ENCODE measurements at regions not wholly inside any gene's neighbourhood (a gene's known extent, or its start where the extent isn't known, plus 50 kb on each side); places are given as distances from the start of the nearest gene placed in this dataset.
"Not testable (repeated sequence)": the region's sequence is repeated elsewhere in the genome, so short reads cannot be mapped to it uniquely, and the experiment has no call there.

GRCh38 chr12:28742791-28743190 lies 406.3 kb upstream of the FAR2 start:
- H3K4me3 ChIP-seq (ENCODE audit: low read length) = no peak overlapping the region
- no peaks in the 10 kb centered on the region for H4K20me1 ChIP-seq (ENCODE audit: insufficient read depth, low read depth, low read length)
- no peaks in the 10 kb centered on the region for H3K9me2 ChIP-seq (replicated peaks; ENCODE audit: insufficient read depth, low read length)
- H3K9ac ChIP-seq (ENCODE audit: low read length) = no peak overlapping the region
- no peaks in the 10 kb centered on the region for H3K36me3 ChIP-seq (ENCODE audit: insufficient read depth, low read length)
- no peak overlapping the region for H3K4me2 ChIP-seq (ENCODE audit: low read depth, low read length, poor library complexity, severe bottlenecking)
- no peaks in the 10 kb centered on the region for H3K27me3 ChIP-seq (ENCODE audit: low read length)
- H2AFZ ChIP-seq (ENCODE audit: low read length) = no peak overlapping the region
- H3K4me1 ChIP-seq (ENCODE audit: low read length) = no peaks in the 10 kb centered on the region
- no peaks in the 10 kb centered on the region for H3K9me3 ChIP-seq (ENCODE audit: low read length)
- no peak overlapping the region for H3K27ac ChIP-seq (ENCODE audit: low read length)
- DNase-seq = no peak
- no peaks in the 10 kb centered on the region for H3K79me2 ChIP-seq (ENCODE audit: low read length)

DNA sequence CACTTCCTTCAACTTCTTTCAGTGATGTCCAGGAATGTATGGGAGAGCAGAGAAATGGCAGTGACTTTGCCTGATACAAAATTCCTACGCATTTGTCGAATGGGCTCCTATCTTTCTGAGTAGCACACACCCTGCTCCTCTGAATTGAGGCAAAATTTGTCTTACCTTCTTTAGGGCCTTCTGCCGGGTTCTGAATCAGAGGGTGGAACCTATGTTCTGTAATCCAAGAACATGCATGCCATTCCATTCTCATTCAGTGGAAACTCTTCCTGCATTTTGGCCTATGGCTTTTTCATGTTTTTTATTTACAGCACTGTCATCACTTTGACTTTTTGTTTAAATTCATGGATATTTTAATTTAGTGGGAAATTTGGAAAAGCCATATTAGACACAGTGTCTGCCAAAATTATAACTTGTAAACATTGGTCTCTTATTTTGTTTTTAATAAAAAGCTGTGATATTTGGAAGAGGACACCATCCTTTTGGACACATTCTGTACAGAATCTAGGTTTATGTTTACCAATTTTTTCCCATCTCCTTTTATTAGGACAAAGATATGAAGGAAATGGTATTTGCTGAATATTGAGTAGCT lies 402.2 kb upstream of the FAR2 start:
- DNase-seq = no peak
- H3K79me2 ChIP-seq (ENCODE audit: low read length) = no peaks in the 10 kb centered on the region
- no peaks in the 10 kb centered on the region for H3K9me3 ChIP-seq (ENCODE audit: low read length)
- no peak overlapping the region for H3K27ac ChIP-seq (ENCODE audit: low read length)
- no peak overlapping the region for H2AFZ ChIP-seq (ENCODE audit: low read length)
- H3K9me2 ChIP-seq (replicated peaks; ENCODE audit: insufficient read depth, low read length) = no peaks in the 10 kb centered on the region
- H3K9ac ChIP-seq (ENCODE audit: low read length) = no peak overlapping the region
- no peaks in the 10 kb centered on the region for H3K36me3 ChIP-seq (ENCODE audit: insufficient read depth, low read length)
- H3K4me2 ChIP-seq (ENCODE audit: low read depth, low read length, poor library complexity, severe bottlenecking) = no peak overlapping the region
- H3K4me1 ChIP-seq (ENCODE audit: low read length) = no peaks in the 10 kb centered on the region
- no peaks in the 10 kb centered on the region for H3K27me3 ChIP-seq (ENCODE audit: low read length)
- H4K20me1 ChIP-seq (ENCODE audit: insufficient read depth, low read depth, low read length) = no peaks in the 10 kb centered on the region
- no peak overlapping the region for H3K4me3 ChIP-seq (ENCODE audit: low read length)

DNA sequence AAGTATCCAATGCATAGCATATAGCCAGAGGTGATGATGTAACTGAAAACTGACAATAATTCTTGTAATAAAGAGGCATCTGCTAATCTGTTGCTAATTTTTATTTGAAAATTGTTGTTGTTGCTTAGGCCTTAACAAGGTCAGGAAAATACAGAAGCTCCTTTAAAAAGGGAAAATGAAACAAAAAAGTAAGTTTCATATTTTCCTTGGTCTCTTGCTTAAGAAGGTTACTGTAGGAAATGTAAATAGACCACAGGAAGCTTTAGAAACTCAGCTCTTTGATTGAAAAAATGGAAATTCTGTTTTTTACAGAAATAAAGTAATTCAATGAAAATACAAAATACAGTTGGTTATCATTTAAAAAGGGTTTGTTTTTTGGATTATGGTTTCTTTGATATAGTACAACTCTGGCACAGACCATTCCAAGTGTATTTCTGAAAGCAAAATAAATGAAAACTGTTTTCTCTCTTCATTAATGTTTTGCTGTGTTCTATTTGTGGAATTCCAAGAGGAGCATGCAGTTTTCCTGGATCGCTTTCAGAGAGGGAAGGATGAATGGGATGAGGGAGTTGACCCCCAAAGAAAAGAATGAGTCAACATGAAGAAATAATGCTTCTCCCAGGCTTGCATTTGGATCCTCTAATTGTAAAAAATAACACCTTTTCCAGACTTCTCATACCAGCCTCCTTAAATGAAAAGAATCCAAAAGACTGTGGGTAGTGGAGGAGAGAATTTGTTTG lies 398.0 kb upstream of the FAR2 start:
- Histone ChIP-seq H3K9me2 (replicated peaks; ENCODE audit: insufficient read depth, low read length) (no peaks in the 10 kb centered on the region), H4K20me1 (ENCODE audit: insufficient read depth, low read depth, low read length) (no peaks in the 10 kb centered on the region), H3K36me3 (ENCODE audit: insufficient read depth, low read length) (no peaks in the 10 kb centered on the region), H3K27ac (ENCODE audit: low read length) (no peak overlapping the region), H2AFZ (ENCODE audit: low read length) (no peak overlapping the region), H3K4me2 (ENCODE audit: low read depth, low read length, poor library complexity, severe bottlenecking) (no peak overlapping the region), H3K79me2 (ENCODE audit: low read length) (no peaks in the 10 kb centered on the region), H3K27me3 (ENCODE audit: low read length) (no peaks in the 10 kb centered on the region), H3K4me3 (ENCODE audit: low read length) (no peak overlapping the region), H3K9me3 (ENCODE audit: low read length) (no peaks in the 10 kb centered on the region), H3K4me1 (ENCODE audit: low read length) (no peaks in the 10 kb centered on the region), H3K9ac (ENCODE audit: low read length) (no peak overlapping the region)
- DNase-seq = no peak

DNA sequence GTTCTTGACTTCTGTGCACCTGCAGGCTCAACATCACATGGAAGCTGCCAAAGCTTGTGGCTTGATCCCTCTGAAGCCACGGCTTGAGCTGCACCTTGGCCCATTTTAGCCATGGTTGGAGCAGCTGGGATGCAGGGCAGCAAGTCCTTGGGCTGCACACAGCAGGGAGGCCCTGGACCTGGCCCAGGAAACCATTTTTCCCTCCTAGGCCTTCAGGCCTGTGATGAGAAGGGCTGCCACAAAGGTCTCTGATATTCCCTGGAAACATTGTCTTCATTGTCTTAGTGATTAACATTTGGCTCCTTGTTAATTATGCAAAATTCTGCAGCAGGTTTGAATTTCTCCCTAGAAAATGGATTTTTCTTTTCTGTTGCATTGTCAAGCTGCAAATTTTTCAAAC lies 394.1 kb upstream of the FAR2 start:
- H3K27me3 ChIP-seq (ENCODE audit: low read length) = no peaks in the 10 kb centered on the region
- H4K20me1 ChIP-seq (ENCODE audit: insufficient read depth, low read depth, low read length) = no peaks in the 10 kb centered on the region
- H3K36me3 ChIP-seq (ENCODE audit: insufficient read depth, low read length) = no peaks in the 10 kb centered on the region
- no peak overlapping the region for H3K4me3 ChIP-seq (ENCODE audit: low read length)
- H2AFZ ChIP-seq (ENCODE audit: low read length) = no peak overlapping the region
- no peak overlapping the region for H3K9ac ChIP-seq (ENCODE audit: low read length)
- H3K4me1 ChIP-seq (ENCODE audit: low read length) = no peaks in the 10 kb centered on the region
- no peaks in the 10 kb centered on the region for H3K79me2 ChIP-seq (ENCODE audit: low read length)
- H3K9me2 ChIP-seq (replicated peaks; ENCODE audit: insufficient read depth, low read length) = no peaks in the 10 kb centered on the region
- no peak overlapping the region for H3K4me2 ChIP-seq (ENCODE audit: low read depth, low read length, poor library complexity, severe bottlenecking)
- no peak overlapping the region for H3K27ac ChIP-seq (ENCODE audit: low read length)
- DNase-seq = no peak
- no peaks in the 10 kb centered on the region for H3K9me3 ChIP-seq (ENCODE audit: low read length)

GRCh38 chr12:28759333-28759732 lies 389.7 kb upstream of the FAR2 start:
- Histone ChIP-seq H3K36me3 (ENCODE audit: insufficient read depth, low read length) (no peaks in the 10 kb centered on the region), H3K79me2 (ENCODE audit: low read length) (no peaks in the 10 kb centered on the region), H4K20me1 (ENCODE audit: insufficient read depth, low read depth, low read length) (no peaks in the 10 kb centered on the region), H3K9ac (ENCODE audit: low read length) (no peak overlapping the region), H3K4me2 (ENCODE audit: low read depth, low read length, poor library complexity, severe bottlenecking) (no peak overlapping the region), H3K27me3 (ENCODE audit: low read length) (no peaks in the 10 kb centered on the region), H3K27ac (ENCODE audit: low read length) (no peak overlapping the region), H3K4me1 (ENCODE audit: low read length) (no peaks in the 10 kb centered on the region), H3K9me3 (ENCODE audit: low read length) (no peaks in the 10 kb centered on the region), H3K9me2 (replicated peaks; ENCODE audit: insufficient read depth, low read length) (no peaks in the 10 kb centered on the region), H3K4me3 (ENCODE audit: low read length) (no peak overlapping the region), H2AFZ (ENCODE audit: low read length) (no peak overlapping the region)
- no peak for DNase-seq

DNA sequence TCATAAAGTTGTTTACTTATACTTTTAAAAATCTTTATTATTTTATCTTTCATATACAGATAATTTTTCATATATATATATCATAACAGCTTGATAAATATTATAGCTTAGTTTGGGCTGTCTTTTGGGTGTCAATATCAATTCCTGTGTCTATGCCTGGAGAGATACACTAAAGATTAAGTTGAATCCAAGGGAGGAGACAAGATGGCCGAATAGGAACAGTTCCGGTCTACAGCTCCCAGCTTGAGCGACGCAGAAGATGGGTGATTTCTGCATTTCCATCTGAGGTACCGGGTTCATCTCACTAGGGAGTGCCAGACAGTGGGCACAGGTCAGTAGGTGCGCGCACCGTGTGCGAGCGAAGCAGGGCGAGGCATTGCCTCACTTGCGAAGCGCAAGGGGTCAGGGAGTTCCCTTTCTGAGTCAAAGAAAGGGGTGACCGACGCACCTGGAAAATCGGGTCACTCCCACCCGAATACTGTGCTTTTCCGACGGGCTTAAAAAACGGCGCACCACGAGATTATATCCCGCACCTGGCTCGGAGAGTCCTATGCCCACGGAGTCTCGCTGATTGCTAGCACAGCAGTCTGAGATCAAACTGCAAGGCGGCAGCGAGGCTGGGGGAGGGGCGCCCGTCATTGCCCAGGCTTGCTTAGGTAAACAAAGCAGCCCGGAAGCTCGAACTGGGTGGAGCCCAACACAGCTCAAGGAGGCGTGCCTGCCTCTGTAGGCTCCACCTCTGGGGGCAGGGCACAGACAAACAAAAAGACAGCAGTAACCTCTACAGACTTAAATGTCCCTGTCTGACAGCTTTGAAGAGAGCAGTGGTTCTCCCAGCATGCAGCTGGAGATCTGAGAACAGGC lies 388.8 kb upstream of the FAR2 start:
- not testable (repeated sequence) for H3K36me3 ChIP-seq (ENCODE audit: insufficient read depth, low read length); H3K9me3 ChIP-seq (ENCODE audit: low read length); H3K79me2 ChIP-seq (ENCODE audit: low read length); H3K27ac ChIP-seq (ENCODE audit: low read length); H3K27me3 ChIP-seq (ENCODE audit: low read length); H2AFZ ChIP-seq (ENCODE audit: low read length); H3K4me2 ChIP-seq (ENCODE audit: low read depth, low read length, poor library complexity, severe bottlenecking); H3K4me3 ChIP-seq (ENCODE audit: low read length); DNase-seq; H4K20me1 ChIP-seq (ENCODE audit: insufficient read depth, low read depth, low read length); H3K9ac ChIP-seq (ENCODE audit: low read length); H3K4me1 ChIP-seq (ENCODE audit: low read length); H3K9me2 ChIP-seq (replicated peaks; ENCODE audit: insufficient read depth, low read length)

DNA sequence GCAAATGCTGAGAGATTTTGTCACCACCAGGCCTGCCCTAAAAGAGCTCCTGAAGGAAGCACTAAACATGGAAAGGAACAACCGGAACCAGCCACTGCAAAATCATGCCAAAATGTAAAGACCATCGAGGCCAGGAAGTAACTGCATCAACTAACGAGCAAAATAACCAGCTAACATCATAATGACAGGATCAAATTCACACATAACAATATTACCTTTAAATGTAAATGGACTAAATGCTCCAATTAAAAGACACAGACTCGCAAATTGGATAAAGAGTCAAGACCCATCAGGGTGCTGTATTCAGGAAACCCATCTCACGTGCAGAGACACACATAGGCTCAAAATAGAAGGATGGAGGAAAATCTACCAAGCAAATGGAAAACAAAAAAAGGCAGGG lies 387.2 kb upstream of the FAR2 start:
- H3K4me2 ChIP-seq (ENCODE audit: low read depth, low read length, poor library complexity, severe bottlenecking); H4K20me1 ChIP-seq (ENCODE audit: insufficient read depth, low read depth, low read length); DNase-seq; H3K4me1 ChIP-seq (ENCODE audit: low read length); H2AFZ ChIP-seq (ENCODE audit: low read length); H3K79me2 ChIP-seq (ENCODE audit: low read length); H3K27me3 ChIP-seq (ENCODE audit: low read length); H3K9me3 ChIP-seq (ENCODE audit: low read length); H3K36me3 ChIP-seq (ENCODE audit: insufficient read depth, low read length); H3K9ac ChIP-seq (ENCODE audit: low read length); H3K27ac ChIP-seq (ENCODE audit: low read length); H3K9me2 ChIP-seq (replicated peaks; ENCODE audit: insufficient read depth, low read length); H3K4me3 ChIP-seq (ENCODE audit: low read length): not testable (repeated sequence)

DNA sequence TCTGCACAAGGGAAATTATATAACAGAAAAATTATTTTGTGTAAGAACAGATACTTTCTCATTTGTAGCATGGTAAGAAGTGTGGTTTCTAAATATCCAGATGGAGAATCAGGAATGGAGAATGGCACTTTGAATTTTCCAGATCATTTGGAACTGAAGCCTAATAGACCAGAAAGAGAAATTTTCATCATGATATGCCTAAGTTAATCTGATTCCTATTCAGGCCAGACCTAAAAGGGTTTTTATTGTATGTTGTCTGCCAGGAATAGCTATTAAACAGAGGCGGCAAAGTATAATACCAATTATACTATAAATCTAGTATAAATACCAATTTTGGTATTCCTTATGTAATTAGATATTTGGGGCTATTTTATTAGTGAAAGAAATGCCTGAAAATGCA lies 382.7 kb upstream of the FAR2 start:
- H3K9me3 ChIP-seq (ENCODE audit: low read length) = no peaks in the 10 kb centered on the region
- H3K79me2 ChIP-seq (ENCODE audit: low read length) = no peaks in the 10 kb centered on the region

More for the DNA sequence above, 382.7 kb upstream of the FAR2 start:
- no peaks in the 10 kb centered on the region for H4K20me1 ChIP-seq (ENCODE audit: insufficient read depth, low read depth, low read length)
- H3K27ac ChIP-seq (ENCODE audit: low read length) = no peak overlapping the region
- H3K27me3 ChIP-seq (ENCODE audit: low read length) = no peaks in the 10 kb centered on the region
- H2AFZ ChIP-seq (ENCODE audit: low read length) = no peak overlapping the region
- no peak overlapping the region for H3K9ac ChIP-seq (ENCODE audit: low read length)
- H3K4me1 ChIP-seq (ENCODE audit: low read length) = no peaks in the 10 kb centered on the region
- no peaks in the 10 kb centered on the region for H3K9me2 ChIP-seq (replicated peaks; ENCODE audit: insufficient read depth, low read length)
- DNase-seq = no peak
- no peak overlapping the region for H3K4me3 ChIP-seq (ENCODE audit: low read length)
- no peak overlapping the region for H3K4me2 ChIP-seq (ENCODE audit: low read depth, low read length, poor library complexity, severe bottlenecking)
- H3K36me3 ChIP-seq (ENCODE audit: insufficient read depth, low read length) = no peaks in the 10 kb centered on the region

Measured in Karpas-422 (cell line).